ENCODE measurements at regions not wholly inside any gene's neighbourhood (a gene's known extent, or its start where the extent isn't known, plus 50 kb on each side); places are given as distances from the start of the nearest gene placed in this dataset.

- Histone ChIP-seq H3K27ac (no peak overlapping the region), H3K4me1 (no peaks in the 10 kb centered on the region), H3K9me3 (no peaks in the 10 kb centered on the region), H3K4me3 (no peak overlapping the region), H3K36me3 (no peaks in the 10 kb centered on the region), H3K27me3 (no peaks in the 10 kb centered on the region)
- no peak for ATAC-seq
- TF ChIP-seq CTCF (IDR thresholded peaks at IDR 0.05) = no peak
- no peak for FAIRE-seq
- intact Hi-C loops (cut with DNase I) = no loop called here
- no peak for DNase-seq
- 63 to 89% methylated on average over 1 of the region's 1 CpG for WGBS, 2 donors
Measured at GRCh38 chr4:19300213-19300612, 951.5 kb upstream of the SLIT2 start.

GRCh38 chr4:19298998-19299397 lies 952.7 kb upstream of the SLIT2 start:
- ATAC-seq = no peak
- Histone ChIP-seq H3K4me3 (no peak overlapping the region), H3K36me3 (no peaks in the 10 kb centered on the region), H3K9me3 (no peaks in the 10 kb centered on the region), H3K27me3 (no peaks in the 10 kb centered on the region), H3K4me1 (no peaks in the 10 kb centered on the region), H3K27ac (no peak overlapping the region)
- DNase-seq = no peak
- intact Hi-C loops (cut with DNase I) = no loop called here
- TF ChIP-seq CTCF (IDR thresholded peaks at IDR 0.05) = no peak
- 50 to 53% methylated on average over 3 of the region's 3 CpGs for WGBS, 2 donors
- FAIRE-seq = no peak

- Histone ChIP-seq H3K4me3 (no peak overlapping the region), H3K36me3 (no peaks in the 10 kb centered on the region), H3K4me1 (no peaks in the 10 kb centered on the region), H3K27ac (no peak overlapping the region), H3K9me3 (no peaks in the 10 kb centered on the region), H3K27me3 (no peaks in the 10 kb centered on the region)
- FAIRE-seq (no peak), DNase-seq (no peak), ATAC-seq (no peak)
- TF ChIP-seq CTCF (IDR thresholded peaks at IDR 0.05) = no peak
- intact Hi-C loops (cut with DNase I) = no loop called here
- 60 to 89% methylated on average over 1 of the region's 1 CpG for WGBS, 2 donors
Measured at GRCh38 chr4:19293781-19294180, 957.9 kb upstream of the SLIT2 start.

- Histone ChIP-seq H3K27me3 (no peaks in the 10 kb centered on the region), H3K27ac (no peak overlapping the region), H3K4me1 (no peaks in the 10 kb centered on the region), H3K36me3 (no peaks in the 10 kb centered on the region), H3K4me3 (no peak overlapping the region), H3K9me3 (no peaks in the 10 kb centered on the region)
- ATAC-seq (no peak), FAIRE-seq (no peak), DNase-seq (no peak)
- no peak for TF ChIP-seq CTCF (IDR thresholded peaks at IDR 0.05)
- intact Hi-C loops (cut with DNase I) = no loop called here
- 0 to 95% methylated on average over 1 of the region's 1 CpG for WGBS, 2 donors
Measured at GRCh38 chr4:19293080-19293479, 958.6 kb upstream of the SLIT2 start.

GRCh38 chr4:19286924-19287323 lies 964.8 kb upstream of the SLIT2 start:
- TF ChIP-seq CTCF (IDR thresholded peaks at IDR 0.05) = no peak
- FAIRE-seq (no peak), ATAC-seq (no peak), DNase-seq (no peak)
- WGBS, 2 donors = 69 to 90% methylated on average over 1 of the region's 1 CpG
- Histone ChIP-seq H3K9me3 (no peaks in the 10 kb centered on the region), H3K27ac (no peak overlapping the region), H3K36me3 (no peaks in the 10 kb centered on the region), H3K4me1 (no peaks in the 10 kb centered on the region), H3K27me3 (no peaks in the 10 kb centered on the region), H3K4me3 (no peak overlapping the region)
- intact Hi-C loops (cut with DNase I) = no loop called here
